Naive B cell (primary cell): ENCODE measurements at regions not wholly inside any gene's neighbourhood (a gene's known extent, or its start where the extent isn't known, plus 50 kb on each side); places are given as distances from the start of the nearest gene placed in this dataset.
"Not testable (repeated sequence)": the region's sequence is repeated elsewhere in the genome, so short reads cannot be mapped to it uniquely, and the experiment has no call there.

Experiments used
- ATAC-seq, 2 donors: fragments of 150-1000 bp; cut with Tn5 transposase; 2 replicates each; pipeline ENCODE4 v1.10.0; 2021; ENCODE audit warnings: low read depth in 2 of 2, mild to moderate bottlenecking in 2 of 2, moderate library complexity in 2 of 2
- DNase-seq: peaks from one replicate; pipeline ENCODE4 v3.0.0; 2022
- H3K27ac Mint-ChIP-seq, 6 donors: one replicate each; pipeline ENCODE4 v1.8.0; 2020 to 2022; ENCODE audit warnings: mild to moderate bottlenecking in 6 of 6, mixed read lengths in 6 of 6, moderate library complexity in 5 of 6, inconsistent platforms in 2 of 6
- H3K27me3 Mint-ChIP-seq, 3 donors: one replicate each; pipeline ENCODE4 v1.8.0; 2021 to 2022; ENCODE audit warnings: mixed read lengths in 3 of 3, mild to moderate bottlenecking in 1 of 3
- H3K36me3 Mint-ChIP-seq, 2 donors: one replicate each; pipeline ENCODE4 v1.8.0; 2020 to 2022; ENCODE audit warnings: mixed read lengths in 2 of 2, inconsistent platforms in 1 of 2, mild to moderate bottlenecking in 1 of 2
- H3K4me1 Mint-ChIP-seq, 3 donors: one replicate each; pipeline ENCODE4 v1.8.0; 2020 to 2022; ENCODE audit warnings: mixed read lengths in 3 of 3, inconsistent platforms in 1 of 3, mild to moderate bottlenecking in 1 of 3, moderate library complexity in 1 of 3
- H3K4me3 Mint-ChIP-seq, 8 donors: one replicate each; pipeline ENCODE4 v1.8.0; 2020 to 2022; ENCODE audit warnings: mild to moderate bottlenecking in 8 of 8, mixed read lengths in 8 of 8, moderate library complexity in 8 of 8, inconsistent platforms in 2 of 8
- H3K9me3 Mint-ChIP-seq, 7 donors: one replicate each; pipeline ENCODE4 v1.8.0; 2020 to 2022; ENCODE audit warnings: mixed read lengths in 7 of 7, mild to moderate bottlenecking in 5 of 7, inconsistent platforms in 2 of 7, moderate library complexity in 1 of 7

GRCh38 chr4:84298719-84299254, 200.3 kb downstream of the NKX6-1 start:
- H3K36me3 Mint-ChIP-seq, H3K4me3 Mint-ChIP-seq, DNase-seq, H3K27ac Mint-ChIP-seq, H3K27me3 Mint-ChIP-seq, H3K4me1 Mint-ChIP-seq, ATAC-seq: not testable (repeated sequence)
- H3K9me3 Mint-ChIP-seq: peaks cover 0 to 15% (median 4%) of the 10 kb centered on the region in 7 donors

GRCh38 chr4:84298023-84298718, 200.9 kb downstream of the NKX6-1 start:
- Mint-ChIP-seq H3K27ac (no peak overlapping the region), H3K27me3 (no peaks in the 10 kb centered on the region), H3K9me3 (peaks cover 0 to 15% (median 4%) of the 10 kb centered on the region in 7 donors), H3K36me3 (no peaks in the 10 kb centered on the region), H3K4me1 (no peaks in the 10 kb centered on the region), H3K4me3 (no peak overlapping the region)
- ATAC-seq: no peak
- DNase-seq: no peak

- H3K27me3 Mint-ChIP-seq: no peaks in the 10 kb centered on the region
- H3K4me3 Mint-ChIP-seq: no peak overlapping the region
- no peak overlapping the region for H3K27ac Mint-ChIP-seq
- DNase-seq (no peak), ATAC-seq (no peak)
- no peaks in the 10 kb centered on the region for H3K36me3 Mint-ChIP-seq
- H3K4me1 Mint-ChIP-seq: no peaks in the 10 kb centered on the region
- H3K9me3 Mint-ChIP-seq: peaks cover 4 to 34% (median 7%) of the 10 kb centered on the region in 7 donors
Observed at GRCh38 chr4:84291969-84292368, 207.1 kb downstream of the NKX6-1 start.

GRCh38 chr4:84286048-84286447, 213.0 kb downstream of the NKX6-1 start:
- no peaks in the 10 kb centered on the region for H3K36me3 Mint-ChIP-seq
- H3K4me1 Mint-ChIP-seq: no peaks in the 10 kb centered on the region
- H3K27me3 Mint-ChIP-seq: no peaks in the 10 kb centered on the region
- DNase-seq (no peak), ATAC-seq (no peak)
- peaks cover 3 to 23% (median 7%) of the 10 kb centered on the region in 7 donors for H3K9me3 Mint-ChIP-seq
- H3K4me3 Mint-ChIP-seq: no peak overlapping the region
- H3K27ac Mint-ChIP-seq: no peak overlapping the region

- no peak overlapping the region for H3K27ac Mint-ChIP-seq
- no peaks in the 10 kb centered on the region for H3K36me3 Mint-ChIP-seq
- no peak for ATAC-seq
- DNase-seq: no peak
- H3K4me1 Mint-ChIP-seq: no peaks in the 10 kb centered on the region
- no peaks in the 10 kb centered on the region for H3K9me3 Mint-ChIP-seq
- H3K27me3 Mint-ChIP-seq: no peaks in the 10 kb centered on the region
- H3K4me3 Mint-ChIP-seq: no peak overlapping the region
Observed at GRCh38 chr4:84279678-84280077, 219.4 kb downstream of the NKX6-1 start.

- Mint-ChIP-seq H3K27ac (no peak overlapping the region), H3K4me3 (no peak overlapping the region), H3K27me3 (no peaks in the 10 kb centered on the region), H3K9me3 (no peaks in the 10 kb centered on the region), H3K36me3 (no peaks in the 10 kb centered on the region), H3K4me1 (no peaks in the 10 kb centered on the region)
- DNase-seq (no peak), ATAC-seq (no peak)
Observed at GRCh38 chr4:84277923-84278322, 221.2 kb downstream of the NKX6-1 start.

- H3K27ac Mint-ChIP-seq: no peak overlapping the region
- DNase-seq (no peak), ATAC-seq (no peak)
- no peaks in the 10 kb centered on the region for H3K36me3 Mint-ChIP-seq
- peaks cover 0 to 3% (median 0%) of the 10 kb centered on the region in 7 donors for H3K9me3 Mint-ChIP-seq
- no peaks in the 10 kb centered on the region for H3K4me1 Mint-ChIP-seq
- no peaks in the 10 kb centered on the region for H3K27me3 Mint-ChIP-seq
- no peak overlapping the region for H3K4me3 Mint-ChIP-seq
Observed at GRCh38 chr4:84276752-84277151, 222.3 kb downstream of the NKX6-1 start.

GRCh38 chr4:84269536-84270044, 229.5 kb downstream of the NKX6-1 start:
- H3K4me3 Mint-ChIP-seq: no peak overlapping the region
- no peaks in the 10 kb centered on the region for H3K36me3 Mint-ChIP-seq
- no peaks in the 10 kb centered on the region for H3K4me1 Mint-ChIP-seq
- DNase-seq: no peak
- ATAC-seq: no peak
- H3K9me3 Mint-ChIP-seq: peaks cover 0 to 7% (median 2%) of the 10 kb centered on the region in 7 donors
- no peaks in the 10 kb centered on the region for H3K27me3 Mint-ChIP-seq
- no peak overlapping the region for H3K27ac Mint-ChIP-seq

- DNase-seq (no peak), ATAC-seq (no peak)
- Mint-ChIP-seq H3K27me3 (no peaks in the 10 kb centered on the region), H3K9me3 (peaks cover 15 to 49% (median 19%) of the 10 kb centered on the region in 7 donors), H3K27ac (no peak overlapping the region), H3K4me3 (no peak overlapping the region), H3K36me3 (peaks cover 0 to 9% of the 10 kb centered on the region in 2 donors), H3K4me1 (no peaks in the 10 kb centered on the region)
Observed at GRCh38 chr4:84264652-84265051, 234.4 kb downstream of the NKX6-1 start.

- H3K9me3 Mint-ChIP-seq: peaks cover 20 to 60% (median 25%) of the 10 kb centered on the region in 7 donors
- H3K4me3 Mint-ChIP-seq: no peak overlapping the region
Observed at GRCh38 chr4:84263415-84263814, 235.7 kb downstream of the NKX6-1 start.

GRCh38 chr4:84260495-84260894, 238.6 kb downstream of the NKX6-1 start:
- ATAC-seq (no peak), DNase-seq (no peak)
- H3K36me3 Mint-ChIP-seq: peaks cover 0 to 17% of the 10 kb centered on the region in 2 donors
- no peaks in the 10 kb centered on the region for H3K27me3 Mint-ChIP-seq
- H3K9me3 Mint-ChIP-seq: peaks cover 19 to 60% (median 24%) of the 10 kb centered on the region in 7 donors
- no peaks in the 10 kb centered on the region for H3K4me1 Mint-ChIP-seq
- H3K4me3 Mint-ChIP-seq: no peak overlapping the region
- H3K27ac Mint-ChIP-seq: peak overlapping the region in 1 of 6 donors; percentile 22

More at GRCh38 chr4:84263415-84263814, 235.7 kb downstream of the NKX6-1 start:
- H3K27me3 Mint-ChIP-seq: no peaks in the 10 kb centered on the region
- ATAC-seq (no peak), DNase-seq (no peak)
- H3K36me3 Mint-ChIP-seq: peaks cover 0 to 17% of the 10 kb centered on the region in 2 donors
- no peaks in the 10 kb centered on the region for H3K4me1 Mint-ChIP-seq
- H3K27ac Mint-ChIP-seq: no peak overlapping the region

GRCh38 chr4:84258905-84259830, 239.9 kb downstream of the NKX6-1 start:
- H3K27me3 Mint-ChIP-seq: no peaks in the 10 kb centered on the region

GRCh38 chr4:84254537-84254936, 244.6 kb downstream of the NKX6-1 start:
- H3K9me3 Mint-ChIP-seq: peaks cover 2 to 20% (median 8%) of the 10 kb centered on the region in 7 donors
- H3K4me3 Mint-ChIP-seq: no peak overlapping the region
- DNase-seq (no peak), ATAC-seq (no peak)
- H3K4me1 Mint-ChIP-seq: no peaks in the 10 kb centered on the region
- no peak overlapping the region for H3K27ac Mint-ChIP-seq
- H3K27me3 Mint-ChIP-seq: no peaks in the 10 kb centered on the region
- H3K36me3 Mint-ChIP-seq: peaks cover 0 to 7% of the 10 kb centered on the region in 2 donors

More at GRCh38 chr4:84258905-84259830, 239.9 kb downstream of the NKX6-1 start:
- ATAC-seq: no peak
- no peak overlapping the region for H3K4me3 Mint-ChIP-seq
- H3K36me3 Mint-ChIP-seq: peaks cover 0 to 17% of the 10 kb centered on the region in 2 donors
- H3K4me1 Mint-ChIP-seq: no peaks in the 10 kb centered on the region
- peaks cover 19 to 53% (median 21%) of the 10 kb centered on the region in 7 donors for H3K9me3 Mint-ChIP-seq
- no peak for DNase-seq
- H3K27ac Mint-ChIP-seq: no peak overlapping the region
